Stomach (tissue), 8 donors: ENCODE measurements at regions not wholly inside any gene's neighbourhood (a gene's known extent, or its start where the extent isn't known, plus 50 kb on each side); places are given as distances from the start of the nearest gene placed in this dataset.

ENCODE experiments used
- DNase-seq, 2 donors: peaks; one replicate each; pipeline versions ENCODE4 v3.0.0 to v3.0.0-alpha.2; 2013 to 2019
- H3K27ac ChIP-seq, 5 donors: fragments of 200-600 bp in 4 of 5; sonication (generic) in 4 of 5; one replicate each; pipeline ENCODE4 v1.5.1; 2013 to 2019; ENCODE audit warnings: mild to moderate bottlenecking in 1 of 5, moderate library complexity in 1 of 5
- H3K27me3 ChIP-seq, 3 donors: fragments of 200-600 bp; sonication (generic); one replicate each; pipeline ENCODE4 v1.5.1; 2017 to 2019; ENCODE audit warnings: mixed run types in 1 of 3
- H3K36me3 ChIP-seq, 4 donors: fragments of 200-600 bp; sonication (generic); 1 replicate in 3 of 4; 2 replicates in 1 of 4; pipeline ENCODE4 v1.5.1; 2016 to 2019
- H3K4me1 ChIP-seq, 4 donors: fragments of 200-600 bp; sonication (generic); one replicate each; pipeline ENCODE4 v1.5.1; 2016 to 2019
- H3K4me3 ChIP-seq, 4 donors: fragments of 200-600 bp; sonication (generic) in 3 of 4; one replicate each; pipeline ENCODE4 v1.5.1; 2016 to 2019; ENCODE audit warnings: mild to moderate bottlenecking in 1 of 4
- H3K9me3 ChIP-seq, 4 donors: fragments of 200-600 bp; sonication (generic); one replicate each; pipeline ENCODE4 v1.5.1; 2016 to 2019
- EP300 ChIP-seq: sonication (generic); formaldehyde crosslinking; IDR thresholded peaks from one replicate; pipeline ENCODE4 v1.6.1; 2017; ENCODE audit warnings: antibody characterized with exemption
- POLR2A ChIP-seq, 4 donors: fragments of 450-650 bp; IDR thresholded peaks; one replicate each; pipeline ENCODE4 v1.6.1; 2016; ENCODE audit warnings: antibody characterized with exemption in 4 of 4, control low read depth in 2 of 4, mild to moderate bottlenecking in 1 of 4, moderate library complexity in 1 of 4
- POLR2AphosphoS5 ChIP-seq, 3 donors: sonication (generic); formaldehyde crosslinking; IDR thresholded peaks; one replicate each; pipeline ENCODE4 v1.6.1; 2016; ENCODE audit warnings: antibody characterized with exemption in 3 of 3
- WGBS, 5 donors: extraction: QIAGEN DNeasy Blood & Tissue Kit in 3 of 5; methylation state at CpG; one replicate each; pipeline versions ENCODE4 v1.1.5 to v1.1.7; 2013 to 2018; 5-methylcytosine and 5-hydroxymethylcytosine counted together
- intact Hi-C: fragments of 100-400 bp; cut with DNase I; formaldehyde crosslinking; loops from one replicate; pipeline ENCODE4 v1.15.1; 2023; ENCODE audit warnings: low total_unique reads
- TF ChIP-seq, protein P1 (sequence below), 7 experiments: fragments of 450-650 bp in 4 of 7; fragments of 200-600 bp in 3 of 7; sonication (generic) in 3 of 7; IDR thresholded peaks; one replicate each; pipeline ENCODE4 v1.5.1; 2016 to 2019; ENCODE audit warnings: antibody characterized with exemption in 7 of 7, control low read depth in 2 of 7, mild to moderate bottlenecking in 1 of 7
- donor health status: healthy with polysubstance abuse.
- donor health status: Bipolar disorder and iron deficiency.
- donor health status: healthy.

- TF ChIP-seq POLR2AphosphoS5 (IDR thresholded peaks at IDR 0.05) (no peak), POLR2A (IDR thresholded peaks at IDR 0.05) (no peak), EP300 (no peak)
- TF ChIP-seq, protein P1, sequence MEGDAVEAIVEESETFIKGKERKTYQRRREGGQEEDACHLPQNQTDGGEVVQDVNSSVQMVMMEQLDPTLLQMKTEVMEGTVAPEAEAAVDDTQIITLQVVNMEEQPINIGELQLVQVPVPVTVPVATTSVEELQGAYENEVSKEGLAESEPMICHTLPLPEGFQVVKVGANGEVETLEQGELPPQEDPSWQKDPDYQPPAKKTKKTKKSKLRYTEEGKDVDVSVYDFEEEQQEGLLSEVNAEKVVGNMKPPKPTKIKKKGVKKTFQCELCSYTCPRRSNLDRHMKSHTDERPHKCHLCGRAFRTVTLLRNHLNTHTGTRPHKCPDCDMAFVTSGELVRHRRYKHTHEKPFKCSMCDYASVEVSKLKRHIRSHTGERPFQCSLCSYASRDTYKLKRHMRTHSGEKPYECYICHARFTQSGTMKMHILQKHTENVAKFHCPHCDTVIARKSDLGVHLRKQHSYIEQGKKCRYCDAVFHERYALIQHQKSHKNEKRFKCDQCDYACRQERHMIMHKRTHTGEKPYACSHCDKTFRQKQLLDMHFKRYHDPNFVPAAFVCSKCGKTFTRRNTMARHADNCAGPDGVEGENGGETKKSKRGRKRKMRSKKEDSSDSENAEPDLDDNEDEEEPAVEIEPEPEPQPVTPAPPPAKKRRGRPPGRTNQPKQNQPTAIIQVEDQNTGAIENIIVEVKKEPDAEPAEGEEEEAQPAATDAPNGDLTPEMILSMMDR (IDR thresholded peaks at IDR 0.05): no peak
- DNase-seq: no peak
- Histone ChIP-seq H3K27me3 (no peaks in the 10 kb centered on the region), H3K36me3 (no peaks in the 10 kb centered on the region), H3K4me1 (no peaks in the 10 kb centered on the region), H3K4me3 (no peak overlapping the region), H3K9me3 (no peaks in the 10 kb centered on the region), H3K27ac (no peak overlapping the region)
- intact Hi-C loops: no loop called here
Measured at GRCh38 chr5:166330036-166330435, 1961.4 kb upstream of the WWC1 start.

DNA sequence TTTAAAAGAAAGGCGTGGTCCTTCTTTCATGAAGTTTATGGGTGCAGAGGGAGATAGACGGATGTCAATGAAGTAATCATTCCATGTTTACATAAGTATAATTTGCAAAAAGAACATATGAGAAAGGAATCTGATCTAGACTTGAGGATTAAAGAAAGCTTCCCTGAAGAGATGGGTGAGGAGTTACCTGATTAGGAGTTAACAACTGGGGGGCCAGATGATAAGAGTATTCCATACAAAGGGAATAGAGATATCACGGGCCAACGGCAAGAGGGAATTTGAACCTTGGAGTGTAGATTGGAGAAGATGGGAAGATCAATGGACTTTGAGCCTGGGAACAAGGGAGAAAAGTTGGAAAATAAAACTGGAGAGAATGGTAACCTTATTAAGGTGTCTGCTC, 1959.9 kb upstream of the WWC1 start:
- Histone ChIP-seq H3K4me3 (no peak overlapping the region), H3K4me1 (no peaks in the 10 kb centered on the region), H3K27me3 (no peaks in the 10 kb centered on the region), H3K9me3 (no peaks in the 10 kb centered on the region), H3K27ac (no peak overlapping the region), H3K36me3 (no peaks in the 10 kb centered on the region)
- WGBS, 5 donors: 66 to 74% (median 71%) methylated on average over 4 of the region's 4 CpGs
- TF ChIP-seq POLR2AphosphoS5 (IDR thresholded peaks at IDR 0.05) (no peak), EP300 (no peak), POLR2A (IDR thresholded peaks at IDR 0.05) (no peak)
- TF ChIP-seq, protein P1 (IDR thresholded peaks at IDR 0.05): no peak
- DNase-seq: no peak
- intact Hi-C loops: no loop called here

- H3K9me3 ChIP-seq: no peaks in the 10 kb centered on the region
- no peak overlapping the region for H3K27ac ChIP-seq
- intact Hi-C loops: no loop called here
- TF ChIP-seq POLR2AphosphoS5 (IDR thresholded peaks at IDR 0.05) (no peak), POLR2A (IDR thresholded peaks at IDR 0.05) (no peak), EP300 (no peak)
- TF ChIP-seq, protein P1 (IDR thresholded peaks at IDR 0.05): no peak
- no peak overlapping the region for H3K4me3 ChIP-seq
- DNase-seq: no peak
- H3K36me3 ChIP-seq: no peaks in the 10 kb centered on the region
- no peaks in the 10 kb centered on the region for H3K27me3 ChIP-seq
- no peaks in the 10 kb centered on the region for H3K4me1 ChIP-seq
- 82 to 87% (median 85%) methylated on average over 6 of the region's 6 CpGs for WGBS, 5 donors
Measured at GRCh38 chr5:166338801-166339200, 1952.6 kb upstream of the WWC1 start.

DNA sequence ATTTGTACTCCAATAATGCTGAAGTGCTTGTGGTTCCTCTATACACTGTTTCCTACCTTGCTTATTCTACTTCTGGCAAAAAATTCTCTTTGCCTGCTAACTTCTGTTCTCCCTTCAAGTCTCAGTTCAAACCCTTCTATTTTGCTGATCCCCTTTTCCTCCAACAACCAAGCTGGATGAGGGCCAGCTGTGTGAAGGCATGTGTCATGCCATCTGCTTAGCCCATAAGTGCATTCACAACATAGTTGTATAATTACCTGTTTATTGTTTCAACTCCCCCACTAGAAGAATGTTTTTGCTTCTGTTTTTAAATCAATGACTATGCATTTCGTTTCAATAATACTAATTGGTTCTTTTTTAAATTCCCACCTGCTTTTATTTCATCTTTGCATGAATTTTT, 1951.4 kb upstream of the WWC1 start:
- Histone ChIP-seq H3K36me3 (no peaks in the 10 kb centered on the region), H3K27ac (no peak overlapping the region), H3K9me3 (no peaks in the 10 kb centered on the region), H3K4me3 (no peak overlapping the region), H3K27me3 (no peaks in the 10 kb centered on the region), H3K4me1 (no peaks in the 10 kb centered on the region)
- intact Hi-C loops: no loop called here
- DNase-seq: no peak
- WGBS, 5 donors: 0 to 61% (median 32%) methylated on average over 1 of the region's 1 CpG
- no peak for TF ChIP-seq EP300
- TF ChIP-seq, protein P1 (IDR thresholded peaks at IDR 0.05): no peak
